Suppressor macrophage treated with lipopolysaccharide for 4 hours (primary cell): ENCODE measurements at regions not wholly inside any gene's neighbourhood (a gene's known extent, or its start where the extent isn't known, plus 50 kb on each side); places are given as distances from the start of the nearest gene placed in this dataset.
"Not testable (repeated sequence)": the region's sequence is repeated elsewhere in the genome, so short reads cannot be mapped to it uniquely, and the experiment has no call there.

Experiments
- DNase-seq: peaks from one replicate; pipeline ENCODE4 v3.0.0-alpha.2; 2020

DNA sequence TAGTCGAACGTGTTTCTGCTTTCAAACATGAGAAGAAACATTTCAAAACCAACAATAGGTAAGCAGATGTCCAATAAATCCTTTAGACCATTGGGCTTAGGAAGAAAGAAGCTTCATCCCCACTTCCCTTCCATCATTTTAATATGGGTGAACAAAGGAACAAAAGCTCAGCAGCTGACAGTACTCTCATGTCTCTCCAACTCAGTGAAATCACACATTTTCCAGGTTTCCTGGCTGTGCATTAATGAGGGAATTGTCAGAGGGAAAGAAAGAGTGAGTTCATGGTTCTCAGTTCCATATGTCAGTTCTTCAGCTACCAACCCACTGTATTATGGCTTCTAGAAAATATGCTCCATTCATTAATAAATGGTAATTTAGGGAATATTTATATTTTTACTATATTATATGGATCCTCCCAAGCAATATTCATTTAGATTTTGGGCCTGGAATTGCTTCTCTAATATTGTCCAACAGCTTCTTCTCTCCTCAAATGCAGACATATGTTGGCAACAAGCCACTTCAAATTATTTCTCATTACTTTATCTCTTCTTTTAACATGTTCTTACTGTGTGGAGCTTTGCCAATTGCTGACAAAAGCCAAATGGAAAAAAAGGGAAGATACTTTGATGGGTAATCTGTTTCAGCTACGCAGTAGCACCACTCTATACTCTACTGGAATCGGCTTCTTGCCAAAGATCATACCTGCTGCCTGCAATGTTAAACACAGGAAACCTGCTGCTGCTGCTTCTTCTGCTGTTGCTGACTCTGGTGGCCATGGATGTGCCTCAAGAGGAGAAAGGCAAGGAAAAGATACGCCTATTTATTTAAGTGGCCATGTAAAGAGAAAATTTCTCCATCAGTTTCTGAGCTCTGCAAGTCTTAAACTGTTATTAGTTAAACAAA, 1757.6 kb downstream of the ARAP2 start:
- DNase-seq, result no peak

GRCh38 chr4:34492414-34492813, 1751.9 kb downstream of the ARAP2 start:
- DNase-seq, result no peak

DNA sequence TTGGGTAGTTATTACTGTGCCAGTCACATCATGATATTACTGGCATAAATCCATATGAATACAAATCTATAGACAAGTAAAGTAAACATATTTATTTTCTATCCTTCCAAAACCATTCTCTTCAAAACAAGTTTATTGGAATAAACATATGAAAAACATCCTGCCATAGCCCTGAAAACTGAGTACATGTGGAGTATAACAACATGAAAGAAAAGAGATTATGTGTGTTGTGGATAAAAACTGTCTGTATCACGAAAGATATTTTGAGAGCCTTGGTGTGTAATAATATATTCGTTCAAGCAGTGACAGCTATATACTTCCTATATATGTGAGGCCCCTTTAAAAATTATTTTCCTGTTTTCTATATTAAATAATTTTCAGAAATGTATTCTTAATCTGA, 1742.2 kb downstream of the ARAP2 start:
- DNase-seq, result no peak

GRCh38 chr4:34504731-34505130, 1739.6 kb downstream of the ARAP2 start:
- DNase-seq, result not testable (repeated sequence)

- not testable (repeated sequence) for DNase-seq
Observed at GRCh38 chr4:34506511-34507092, 1737.7 kb downstream of the ARAP2 start.

DNA sequence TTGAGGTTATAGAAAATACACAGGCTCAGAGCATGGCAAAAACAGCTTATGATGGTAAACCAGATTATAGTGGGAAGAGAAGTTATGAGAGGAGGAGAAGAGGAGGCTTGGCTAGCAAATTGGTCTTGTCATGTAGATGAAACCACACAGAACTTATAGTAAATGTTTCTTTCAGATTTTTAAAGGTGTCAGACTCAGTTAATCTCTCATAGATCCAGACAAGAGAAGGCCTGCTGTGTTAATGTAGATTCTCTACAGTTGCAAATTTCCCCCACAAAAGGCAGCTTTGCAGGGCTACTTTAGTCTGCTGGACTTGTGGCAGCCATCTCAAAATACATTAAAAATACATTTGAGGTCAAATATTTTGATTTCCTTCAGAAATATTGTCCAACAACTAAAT, 1731.7 kb downstream of the ARAP2 start:
- no peak for DNase-seq

DNA sequence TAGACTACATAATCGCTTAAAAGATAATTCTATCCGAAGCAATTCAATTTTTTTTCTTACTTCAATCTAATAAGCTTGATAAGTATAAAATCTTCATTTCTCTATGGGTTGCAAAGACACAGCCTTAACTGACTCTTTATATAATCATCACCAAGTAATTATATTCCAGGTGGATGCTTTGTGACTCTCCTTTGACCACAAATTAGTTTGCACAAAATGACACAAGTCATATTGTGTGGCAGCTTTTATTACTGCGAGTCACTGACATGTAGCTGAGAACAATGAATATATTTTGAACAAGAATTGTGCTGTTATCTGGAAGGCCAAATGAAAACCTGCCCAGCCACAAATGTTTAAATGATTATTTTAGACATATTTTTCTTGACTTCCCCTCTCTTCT, 1727.8 kb downstream of the ARAP2 start:
- no peak for DNase-seq

GRCh38 chr4:34534916-34535315, 1709.4 kb downstream of the ARAP2 start:
- no peak for DNase-seq

DNA sequence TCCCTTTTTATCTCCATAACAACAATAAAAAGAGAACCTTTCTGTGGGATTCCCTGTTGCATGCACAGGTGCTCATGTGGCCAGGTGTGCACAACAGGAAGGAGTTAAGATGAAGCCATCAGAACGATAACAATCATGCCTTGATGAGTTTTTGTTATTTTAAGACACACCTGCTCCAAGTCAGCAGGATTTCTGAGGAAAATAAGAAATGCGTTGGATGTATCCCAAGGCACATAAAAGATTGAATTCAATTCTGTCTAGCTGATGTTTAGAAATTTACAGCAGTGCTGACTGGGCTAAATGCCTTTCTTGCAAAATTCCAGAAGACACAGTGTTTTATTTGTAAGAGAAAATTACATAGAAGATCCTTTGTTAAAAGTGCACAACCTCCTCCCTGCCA, 1678.2 kb downstream of the ARAP2 start:
- no peak for DNase-seq

DNA sequence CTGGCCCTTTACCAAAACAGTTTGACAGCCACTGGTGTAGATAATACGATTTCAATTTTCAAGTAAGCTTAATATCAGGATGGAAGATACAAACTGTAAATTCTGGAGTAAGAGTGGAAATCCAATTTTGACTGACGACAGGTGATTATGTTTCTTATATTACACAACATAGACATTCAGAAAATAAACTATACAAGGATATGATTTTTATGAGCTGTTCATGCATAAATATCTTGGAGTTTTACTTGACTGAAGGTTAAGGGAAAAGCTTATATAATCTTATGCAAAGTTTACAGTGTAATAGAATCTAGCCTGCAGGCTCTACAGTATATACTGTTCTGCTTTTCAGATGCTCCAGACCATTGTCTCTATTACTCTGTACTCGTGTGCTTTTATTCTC, 1672.3 kb downstream of the ARAP2 start:
- DNase-seq, result no peak

- no peak for DNase-seq
Observed at GRCh38 chr4:34615315-34615714, 1629.0 kb downstream of the ARAP2 start.

GRCh38 chr4:34619531-34620162, 1624.7 kb downstream of the ARAP2 start:
- DNase-seq, result no peak

DNA sequence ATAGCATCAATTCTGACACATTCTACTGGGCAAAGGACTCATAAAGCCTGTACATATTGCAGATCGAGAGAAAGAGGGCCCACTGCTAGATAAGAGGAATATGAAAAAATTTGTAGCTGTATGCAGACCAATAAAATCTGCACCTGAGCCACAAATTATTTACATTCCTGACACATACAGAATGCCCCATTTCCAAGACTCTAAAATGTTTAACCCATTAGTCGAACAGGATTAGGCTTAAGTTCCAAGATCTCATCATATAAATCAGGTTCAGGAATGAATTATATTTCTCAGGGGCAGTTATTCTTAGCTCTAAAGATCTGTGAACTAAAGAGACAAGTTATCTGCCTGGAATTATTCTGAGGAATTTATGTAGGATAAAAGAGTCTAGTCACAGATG, 1615.8 kb downstream of the ARAP2 start:
- DNase-seq, result no peak

GRCh38 chr4:34629451-34629850, 1614.9 kb downstream of the ARAP2 start:
- DNase-seq, result no peak

DNA sequence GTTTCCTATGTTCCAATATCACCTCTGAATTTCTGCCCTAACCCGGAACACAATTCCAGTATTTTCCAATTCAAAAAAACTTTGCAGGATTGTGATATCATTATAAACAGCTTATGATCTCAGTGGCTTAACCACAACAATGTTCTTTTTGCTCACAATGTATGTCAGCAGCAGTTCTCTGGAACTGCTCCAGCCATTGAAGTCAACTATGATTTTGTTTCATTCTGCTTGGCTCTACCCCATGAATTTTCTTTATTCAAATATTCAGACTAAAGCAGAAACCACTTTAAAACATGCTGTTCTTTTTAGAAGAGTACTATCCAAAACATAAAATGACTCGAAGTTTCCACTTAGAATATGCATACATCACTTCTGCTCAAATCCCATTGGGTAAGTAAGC, 1611.1 kb downstream of the ARAP2 start:
- DNase-seq, result no peak

DNA sequence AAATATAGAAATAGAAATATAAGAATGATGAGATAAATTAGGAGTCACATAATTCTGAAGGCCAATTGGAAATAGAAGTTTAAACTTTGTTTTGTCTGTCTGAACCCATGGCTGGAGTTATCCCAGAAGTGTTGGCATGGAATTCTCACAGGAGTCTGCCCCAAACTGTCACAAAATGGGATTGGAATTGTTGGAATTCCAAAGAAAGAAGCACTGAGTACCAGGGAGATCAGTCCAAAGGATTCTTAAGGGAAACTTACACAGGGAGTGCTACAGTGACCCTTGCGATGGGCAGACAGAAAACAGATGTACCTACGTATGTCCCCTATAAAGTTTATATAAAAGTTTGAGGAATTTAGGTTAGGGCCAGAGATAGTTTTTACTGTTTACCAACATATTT, 1607.7 kb downstream of the ARAP2 start:
- no peak for DNase-seq

- DNase-seq, result no peak
Observed at GRCh38 chr4:34643476-34643875, 1600.8 kb downstream of the ARAP2 start.

DNA sequence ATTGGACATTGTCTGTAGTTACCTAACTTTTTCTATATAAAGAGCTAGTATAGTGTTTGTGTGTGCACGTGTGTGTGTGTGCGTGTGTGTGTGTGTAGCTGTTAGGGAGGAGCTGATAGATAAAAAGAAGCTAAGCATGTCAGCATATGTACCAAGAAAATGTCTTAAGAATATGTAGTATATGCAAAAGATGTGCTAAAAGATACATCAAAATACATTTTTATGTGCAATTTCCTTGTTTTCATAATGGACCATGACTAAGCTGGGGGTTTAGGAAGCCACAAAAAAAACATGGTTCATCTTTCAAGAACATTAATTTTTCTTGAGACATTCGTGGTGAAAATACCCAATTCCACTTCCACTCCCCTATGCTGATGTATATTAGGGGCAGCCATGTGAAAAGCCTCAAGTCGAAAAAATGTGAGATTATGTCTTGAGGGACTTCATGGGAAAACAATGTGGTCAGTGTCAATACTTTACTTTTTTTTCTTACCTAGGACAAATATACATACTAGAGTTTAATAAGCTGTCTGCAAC, 1599.7 kb downstream of the ARAP2 start:
- no peak for DNase-seq

GRCh38 chr4:34649716-34650115, 1594.6 kb downstream of the ARAP2 start:
- no peak for DNase-seq

GRCh38 chr4:34664051-34664450, 1580.3 kb downstream of the ARAP2 start:
- DNase-seq, result no peak

DNA sequence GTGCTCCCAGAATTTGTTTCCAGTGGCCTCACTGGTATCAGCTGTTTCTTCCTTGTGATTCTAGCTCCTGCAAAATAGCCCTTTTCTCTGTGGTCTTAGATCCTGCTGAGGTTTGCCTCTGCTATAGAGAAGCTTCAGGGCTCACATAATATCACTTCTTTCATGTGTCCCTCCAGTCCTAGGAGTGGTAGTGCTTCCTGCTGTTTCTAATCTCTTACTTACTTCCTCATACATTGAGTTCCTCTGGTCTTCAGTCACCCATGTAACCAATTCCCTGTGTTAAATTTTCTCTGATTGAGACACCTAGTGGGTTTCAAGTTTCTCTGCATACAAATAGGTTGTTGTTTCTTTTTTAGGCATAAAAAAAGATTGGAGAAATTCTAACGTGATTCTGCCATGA, 1567.9 kb downstream of the ARAP2 start:
- DNase-seq, result no peak

DNA sequence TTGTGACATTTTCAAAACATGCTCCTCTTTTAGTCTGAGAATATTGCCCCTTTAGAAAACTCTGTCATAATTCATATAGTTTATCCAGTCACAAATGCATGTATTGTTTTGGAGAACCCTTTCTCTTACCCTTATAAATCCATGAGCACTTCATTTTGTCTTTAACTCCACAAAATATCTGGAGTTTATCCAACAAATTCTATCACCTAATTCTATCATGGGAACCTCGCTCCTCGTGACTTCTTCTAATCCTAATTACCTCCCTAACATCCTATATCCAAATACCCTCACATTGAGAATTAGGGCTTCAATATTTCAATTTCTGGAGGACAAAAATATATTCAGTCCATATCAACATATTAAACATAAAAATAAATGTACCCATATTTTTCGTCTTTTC, 1565.9 kb downstream of the ARAP2 start:
- DNase-seq, result no peak

DNA sequence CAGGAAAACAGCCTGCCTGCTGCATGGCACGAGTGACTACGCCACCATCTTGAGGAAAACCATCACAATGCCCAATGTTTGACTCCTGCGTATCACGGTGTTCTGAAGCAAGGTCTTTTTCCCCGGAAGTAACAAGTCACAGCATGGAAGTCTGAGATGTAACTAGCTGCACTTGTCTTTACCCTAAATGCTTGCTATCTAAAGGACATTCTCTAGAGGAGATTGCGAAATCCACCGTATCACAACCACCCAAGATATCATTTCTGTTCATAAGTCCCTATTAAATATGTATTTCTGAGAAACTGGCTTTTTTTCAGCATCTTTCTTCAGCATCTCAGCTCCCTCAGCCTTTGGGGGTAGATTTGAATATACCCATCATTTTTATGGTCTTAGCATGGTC, 1565.1 kb downstream of the ARAP2 start:
- DNase-seq, result no peak

DNA sequence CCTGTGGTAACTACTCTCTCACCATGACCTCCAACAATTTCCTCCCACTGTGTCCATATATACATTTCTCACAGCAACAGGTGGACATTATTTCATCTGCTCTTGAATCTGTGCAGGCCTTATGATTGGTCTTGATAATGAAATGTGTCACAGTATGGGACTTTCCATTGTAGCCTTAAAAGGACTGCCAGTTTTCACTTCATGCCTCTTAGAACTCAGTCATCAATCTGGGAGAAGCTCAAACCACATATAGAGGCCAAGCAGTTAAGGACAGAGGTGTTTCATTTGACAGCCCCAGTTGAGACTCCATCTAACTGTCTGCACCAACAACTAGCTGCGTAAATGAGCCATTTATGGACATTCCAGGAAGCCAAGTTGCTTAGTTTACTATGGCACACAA, 1534.8 kb downstream of the ARAP2 start:
- DNase-seq, result no peak
